ENCODE measurements at regions not wholly inside any gene's neighbourhood (a gene's known extent, or its start where the extent isn't known, plus 50 kb on each side); places are given as distances from the start of the nearest gene placed in this dataset.

DNA sequence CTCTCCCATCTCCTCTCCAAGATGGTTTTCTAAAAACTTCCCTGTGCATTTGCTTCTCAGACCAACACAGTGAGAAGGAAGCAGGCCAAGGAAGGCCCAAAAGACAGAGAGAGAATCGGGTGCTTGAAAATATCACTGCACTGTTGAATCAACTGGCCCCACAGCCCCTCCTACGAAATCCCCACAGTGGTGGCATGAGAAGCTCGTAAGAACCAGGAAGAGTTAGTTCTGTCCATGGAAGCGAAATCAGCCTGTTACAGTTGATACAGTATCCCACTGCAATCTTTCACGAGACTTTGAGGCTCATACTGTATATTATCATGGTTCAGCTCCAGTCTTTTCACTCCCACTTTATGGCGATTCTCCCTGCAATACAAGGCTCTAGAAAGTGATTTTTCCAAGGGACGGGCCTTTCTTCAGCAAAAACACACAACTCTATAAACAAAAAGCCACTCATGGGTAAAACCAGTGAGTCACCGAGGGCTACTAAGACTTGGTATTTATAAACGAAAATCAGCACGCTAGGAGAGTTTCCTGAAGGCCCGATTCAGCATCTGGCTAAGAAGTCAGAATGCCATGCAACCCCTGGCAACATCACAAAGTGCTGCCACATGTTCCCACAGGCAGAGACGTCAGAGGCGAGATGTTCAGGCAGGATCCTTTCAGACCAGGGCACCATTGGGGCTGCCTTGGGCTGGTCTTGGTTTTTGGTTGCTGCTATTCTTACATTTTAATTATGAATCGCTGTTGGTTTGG, 185.7 kb downstream of the IRX5 start:
- dilution Hi-C loops (cut with HindIII; ENCODE audit: low sequenced_read_pairs, unreplicated experiment) (no loop called here), in situ Hi-C loops (cut with MboI; ENCODE audit: low sequenced_read_pairs) (no loop called here), intact Hi-C loops (cut with micrococcal nuclease) (no loop called here)
- H3K9me1 ChIP-seq (ENCODE audit: insufficient read depth, low read length): no peaks in the 10 kb centered on the region
- H2AK9ac ChIP-seq (replicated peaks; ENCODE audit: low read depth, low read length, poor library complexity): no peak overlapping the region
- H4K91ac ChIP-seq (ENCODE audit: insufficient read depth, low read depth, low read length): no peak overlapping the region
- no peak overlapping the region for H3K23ac ChIP-seq (ENCODE audit: low read depth, low read length)
- no peaks in the 10 kb centered on the region for H3K36me3 ChIP-seq (ENCODE audit: control insufficient read depth, insufficient read depth, low read length)
- CTCF ChIA-PET: no interaction called here
- DNase-seq (peak; percentile 68), ATAC-seq (ENCODE audit: low read depth) (peak; percentile 46; the same call in 1 of the 2 replicates)
- no peak overlapping the region for H4K8ac ChIP-seq (ENCODE audit: low read depth in 2 of 2, low read length in 2 of 2)
- H2BK15ac ChIP-seq (ENCODE audit: low read depth, low read length): no peak overlapping the region
- WGBS, 2 experiments (ENCODE audit: extremely low coverage in 2 of 2, insufficient read length in 1 of 2): 26% methylated on average over 3 of the region's 14 CpGs; no CpG with 5 or more reads in 1 of the 2 experiments
- POLR2A ChIA-PET (ENCODE audit: unreplicated experiment): no interaction called here
- peaks cover 2% of the 10 kb centered on the region; the same call in 1 of the 2 replicates for H3K9me3 ChIP-seq (ENCODE audit: control insufficient read depth, insufficient read depth, low read length)
- H2BK5ac ChIP-seq (ENCODE audit: low read depth, low read length, poor library complexity, severe bottlenecking): no peak overlapping the region
- no peaks in the 10 kb centered on the region for H3K27me3 ChIP-seq (ENCODE audit: control insufficient read depth, insufficient read depth, low read length)
- peak overlapping the region; percentile 20; the same call in 1 of the 2 replicates for H3K27ac ChIP-seq (ENCODE audit: insufficient read depth, low read length)
- no peak for TF ChIP-seq RFX5 (IDR thresholded peaks at IDR 0.05; ENCODE audit: low read depth, low read length)
- no peak for TF ChIP-seq MXI1 (IDR thresholded peaks at IDR 0.05; ENCODE audit: borderline replicate concordance, low read depth, low read length)
- no peak for TF ChIP-seq BHLHE40 (IDR thresholded peaks at IDR 0.05; ENCODE audit: low read depth, low read length)
- peak; percentile 50; the same call in 1 of the 2 replicates for TF ChIP-seq FOS (IDR thresholded peaks at IDR 0.05; ENCODE audit: low read depth, low read length)
- TF ChIP-seq CHD1 (IDR thresholded peaks at IDR 0.05; ENCODE audit: low read depth, low read length): no peak
- no peaks in the 10 kb centered on the region for H4K20me1 ChIP-seq (ENCODE audit: insufficient read depth, low read length)
- no peak overlapping the region for H3K18ac ChIP-seq (ENCODE audit: low read depth, low read length)
- H2BK120ac ChIP-seq (ENCODE audit: low read depth, low read length): no peak overlapping the region; the same call in 1 of the 2 replicates
- no peak overlapping the region for H3K56ac ChIP-seq (ENCODE audit: extremely low read depth, insufficient read depth, low read length)
- H3K4ac ChIP-seq (ENCODE audit: low read depth, low read length): no peak overlapping the region
- no peak overlapping the region for H2AK5ac ChIP-seq (ENCODE audit: low read depth, low read length)
- no TSS peak for BruUV-seq (replicated peaks)
- H3K4me2 ChIP-seq (ENCODE audit: low read depth, low read length): no peak overlapping the region
- no peak overlapping the region for H2BK20ac ChIP-seq (ENCODE audit: low read depth, low read length)
- H3K14ac ChIP-seq (replicated peaks; ENCODE audit: low read depth, low read length): no peak overlapping the region
- no peak overlapping the region; the same call in 1 of the 2 replicates for H4K5ac ChIP-seq (ENCODE audit: low read depth, low read length)
- H3K4me3 ChIP-seq (ENCODE audit: insufficient read depth, low read depth, low read length): no peak overlapping the region
- H2AFZ ChIP-seq (replicated peaks; ENCODE audit: low read length, poor library complexity): no peak overlapping the region
- no peak overlapping the region for H3K9ac ChIP-seq (ENCODE audit: low read depth, low read length)
- H3K79me1 ChIP-seq (ENCODE audit: low read depth in 1 of 2, low read length in 2 of 2): no peaks in the 10 kb centered on the region
- no peaks in the 10 kb centered on the region; the same call in 1 of the 2 replicates for H3K4me1 ChIP-seq (ENCODE audit: control insufficient read depth, insufficient read depth, low read length)

Data from IMR-90 (cell line).